Gastroesophageal sphincter (tissue), 4 donors: ENCODE measurements at regions not wholly inside any gene's neighbourhood (a gene's known extent, or its start where the extent isn't known, plus 50 kb on each side); places are given as distances from the start of the nearest gene placed in this dataset.

ENCODE experiments used
- ATAC-seq: fragments of 150-250 bp; one replicate; pipeline ENCODE4 v1.9.1; 2016; ENCODE audit warnings: mild to moderate bottlenecking, moderate library complexity
- H3K27ac ChIP-seq, 4 donors: fragments of 200-600 bp; sonication (generic) in 3 of 4; 1 replicate in 3 of 4; 2 replicates in 1 of 4; pipeline ENCODE4 v1.5.1; 2016 to 2019
- H3K27me3 ChIP-seq: fragments of 200-600 bp; sonication (generic); one replicate; pipeline ENCODE4 v1.5.1; 2019
- H3K36me3 ChIP-seq, 2 donors: fragments of 200-600 bp; sonication (generic); one replicate each; pipeline ENCODE4 v1.5.1; 2019; ENCODE audit warnings: control low read depth in 1 of 2
- H3K4me1 ChIP-seq, 3 donors: fragments of 200-600 bp; sonication (generic); 1 replicate in 2 of 3; 2 replicates in 1 of 3; pipeline ENCODE4 v1.5.1; 2016 to 2019; ENCODE audit warnings: control low read depth in 2 of 3
- H3K4me3 ChIP-seq, 2 donors: fragments of 200-600 bp; sonication (generic); one replicate each; pipeline ENCODE4 v1.5.1; 2019; ENCODE audit warnings: mild to moderate bottlenecking in 1 of 2, moderate library complexity in 1 of 2
- H3K9me3 ChIP-seq, 3 donors: fragments of 200-600 bp; sonication (generic); one replicate each; pipeline ENCODE4 v1.5.1; 2017 to 2019; ENCODE audit warnings: control low read depth in 2 of 3
- EP300 ChIP-seq: sonication (generic); formaldehyde crosslinking; IDR thresholded peaks from one replicate; pipeline ENCODE4 v1.6.1; 2017; ENCODE audit warnings: antibody characterized with exemption, mild to moderate bottlenecking
- POLR2A ChIP-seq, 2 donors: fragments of 450-650 bp; IDR thresholded peaks; one replicate each; pipeline ENCODE4 v1.6.1; 2017; ENCODE audit warnings: antibody characterized with exemption in 2 of 2, mild to moderate bottlenecking in 2 of 2, moderate library complexity in 1 of 2
- POLR2AphosphoS5 ChIP-seq: sonication (generic); formaldehyde crosslinking; IDR thresholded peaks from one replicate; pipeline ENCODE4 v1.6.1; 2017; ENCODE audit warnings: antibody characterized with exemption
- WGBS, 2 donors: methylation state at CpG; one replicate each; pipeline ENCODE4 v1.1.5; 2018; ENCODE audit warnings: low coverage in 1 of 2; 5-methylcytosine and 5-hydroxymethylcytosine counted together
- TF ChIP-seq, protein P1 (sequence below), 4 experiments: fragments of 200-600 bp in 2 of 4; fragments of 450-650 bp in 2 of 4; sonication (generic) in 1 of 4; IDR thresholded peaks; one replicate each; pipeline ENCODE4 v1.5.1; 2017 to 2019; ENCODE audit warnings: antibody characterized with exemption in 4 of 4, mild to moderate bottlenecking in 2 of 4, moderate library complexity in 2 of 4

DNA sequence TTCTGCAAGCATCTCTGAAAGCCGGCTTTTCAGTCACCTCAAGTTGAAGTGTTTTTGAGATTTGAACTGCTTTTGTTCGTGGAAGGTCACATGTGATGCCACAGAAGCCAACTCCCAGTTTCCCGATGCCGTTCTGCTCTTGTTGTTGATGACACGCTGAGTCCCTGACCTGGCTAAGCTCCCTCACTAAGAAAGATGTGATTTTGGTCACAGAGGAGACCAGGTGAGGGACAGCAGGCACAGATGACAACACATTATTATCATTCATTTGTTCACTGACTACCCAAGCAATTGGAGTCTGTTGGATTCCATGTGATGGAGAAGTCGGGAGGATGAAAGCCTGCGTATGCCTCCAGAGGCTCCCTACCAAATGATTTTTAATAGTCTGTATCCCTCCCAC lies 822.4 kb upstream of the RBFOX1 start:
- Histone ChIP-seq H3K36me3 (no peaks in the 10 kb centered on the region), H3K27me3 (no peaks in the 10 kb centered on the region), H3K9me3 (peaks cover 0 to 5% (median 0%) of the 10 kb centered on the region in 3 donors), H3K27ac (no peak overlapping the region), H3K4me1 (no peaks in the 10 kb centered on the region), H3K4me3 (no peak overlapping the region)
- 65 to 84% methylated on average over 5 of the region's 7 CpGs for WGBS, 2 donors
- no peak for ATAC-seq
- TF ChIP-seq EP300 (no peak), POLR2A (IDR thresholded peaks at IDR 0.05) (no peak), POLR2AphosphoS5 (no peak)
- TF ChIP-seq, protein P1, sequence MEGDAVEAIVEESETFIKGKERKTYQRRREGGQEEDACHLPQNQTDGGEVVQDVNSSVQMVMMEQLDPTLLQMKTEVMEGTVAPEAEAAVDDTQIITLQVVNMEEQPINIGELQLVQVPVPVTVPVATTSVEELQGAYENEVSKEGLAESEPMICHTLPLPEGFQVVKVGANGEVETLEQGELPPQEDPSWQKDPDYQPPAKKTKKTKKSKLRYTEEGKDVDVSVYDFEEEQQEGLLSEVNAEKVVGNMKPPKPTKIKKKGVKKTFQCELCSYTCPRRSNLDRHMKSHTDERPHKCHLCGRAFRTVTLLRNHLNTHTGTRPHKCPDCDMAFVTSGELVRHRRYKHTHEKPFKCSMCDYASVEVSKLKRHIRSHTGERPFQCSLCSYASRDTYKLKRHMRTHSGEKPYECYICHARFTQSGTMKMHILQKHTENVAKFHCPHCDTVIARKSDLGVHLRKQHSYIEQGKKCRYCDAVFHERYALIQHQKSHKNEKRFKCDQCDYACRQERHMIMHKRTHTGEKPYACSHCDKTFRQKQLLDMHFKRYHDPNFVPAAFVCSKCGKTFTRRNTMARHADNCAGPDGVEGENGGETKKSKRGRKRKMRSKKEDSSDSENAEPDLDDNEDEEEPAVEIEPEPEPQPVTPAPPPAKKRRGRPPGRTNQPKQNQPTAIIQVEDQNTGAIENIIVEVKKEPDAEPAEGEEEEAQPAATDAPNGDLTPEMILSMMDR (IDR thresholded peaks at IDR 0.05) = no peak

DNA sequence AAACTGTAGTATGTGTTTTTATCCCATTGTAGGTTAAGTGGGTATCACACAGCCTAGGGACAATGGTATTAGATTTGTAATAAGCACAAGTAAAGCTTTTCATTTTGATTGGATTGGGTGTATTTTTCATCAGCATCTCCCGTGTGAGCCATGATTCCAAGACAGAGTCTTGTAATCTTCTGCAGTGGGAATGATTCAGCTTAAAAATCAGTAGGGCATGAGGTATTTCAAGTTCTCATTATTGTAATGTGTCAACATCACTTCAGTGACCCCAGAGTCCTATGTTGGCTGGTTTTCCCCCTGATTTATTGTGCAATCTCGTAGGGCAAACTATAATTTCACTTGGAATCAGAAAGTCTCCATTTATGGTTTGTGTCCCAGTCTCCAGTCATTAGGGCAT lies 833.2 kb upstream of the RBFOX1 start:
- TF ChIP-seq EP300 = no peak
- TF ChIP-seq, protein P1 (IDR thresholded peaks at IDR 0.05) = no peak
- no peak for TF ChIP-seq POLR2A (IDR thresholded peaks at IDR 0.05)
- no peak for TF ChIP-seq POLR2AphosphoS5
- no peaks in the 10 kb centered on the region for H3K27me3 ChIP-seq
- ATAC-seq = no peak
- H3K36me3 ChIP-seq = no peaks in the 10 kb centered on the region
- no peaks in the 10 kb centered on the region for H3K4me1 ChIP-seq
- H3K9me3 ChIP-seq = no peaks in the 10 kb centered on the region
- H3K4me3 ChIP-seq = no peak overlapping the region
- 37 to 55% methylated on average over 2 of the region's 2 CpGs for WGBS, 2 donors
- no peak overlapping the region for H3K27ac ChIP-seq

DNA sequence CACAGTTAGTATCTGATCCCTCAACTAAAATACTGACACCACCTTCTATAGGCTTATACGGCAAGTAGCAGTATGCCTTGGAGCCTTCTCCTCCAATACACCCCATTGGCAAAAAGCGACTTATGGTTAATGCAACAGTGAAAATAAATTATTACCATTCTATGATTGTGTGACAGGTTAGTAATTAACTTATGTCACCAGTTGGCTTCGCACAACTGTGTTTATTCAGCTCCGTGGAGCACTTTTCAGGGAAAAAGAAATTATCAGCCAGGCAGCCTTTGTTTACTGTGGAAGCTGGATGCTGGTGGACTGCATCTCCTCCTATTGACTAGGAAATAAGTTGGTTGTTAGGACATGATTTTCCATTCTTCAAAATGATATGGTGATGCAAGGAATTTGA lies 833.8 kb upstream of the RBFOX1 start:
- no peak for ATAC-seq
- Histone ChIP-seq H3K4me1 (no peaks in the 10 kb centered on the region), H3K36me3 (no peaks in the 10 kb centered on the region), H3K9me3 (no peaks in the 10 kb centered on the region), H3K27ac (no peak overlapping the region), H3K27me3 (no peaks in the 10 kb centered on the region), H3K4me3 (no peak overlapping the region)
- 65 to 67% methylated on average over 3 to 4 of the region's 4 CpGs for WGBS, 2 donors
- TF ChIP-seq EP300 (no peak), POLR2AphosphoS5 (no peak), POLR2A (IDR thresholded peaks at IDR 0.05) (no peak)
- TF ChIP-seq, protein P1 (IDR thresholded peaks at IDR 0.05) = no peak

DNA sequence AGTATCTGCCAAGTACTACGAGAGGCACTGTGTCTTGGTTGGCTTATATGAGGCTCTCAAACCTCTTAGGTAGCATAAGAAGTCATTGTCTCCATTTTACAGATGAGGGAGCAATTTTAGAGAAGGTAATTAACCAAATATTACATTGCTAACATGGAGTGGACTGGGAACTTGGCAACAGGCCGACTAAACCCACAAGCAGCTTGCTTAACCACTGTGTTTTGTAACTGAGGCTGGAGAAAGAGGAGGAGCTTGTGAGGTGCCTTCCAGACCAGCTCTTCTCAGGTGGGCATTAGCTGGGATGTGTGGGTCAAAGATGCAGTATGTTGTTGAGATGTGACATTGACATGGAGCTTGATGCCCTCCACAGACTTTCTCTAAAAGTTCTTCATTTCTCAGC lies 835.6 kb upstream of the RBFOX1 start:
- TF ChIP-seq EP300 = no peak
- no peak for TF ChIP-seq POLR2A (IDR thresholded peaks at IDR 0.05)
- TF ChIP-seq, protein P1 (IDR thresholded peaks at IDR 0.05) = no peak
- TF ChIP-seq POLR2AphosphoS5 = no peak
- no peak overlapping the region for H3K27ac ChIP-seq
- ATAC-seq = no peak
- H3K4me1 ChIP-seq = no peaks in the 10 kb centered on the region
- WGBS, 2 donors = 60 to 64% methylated on average over 2 of the region's 2 CpGs
- H3K27me3 ChIP-seq = no peaks in the 10 kb centered on the region
- no peaks in the 10 kb centered on the region for H3K36me3 ChIP-seq
- H3K9me3 ChIP-seq = no peaks in the 10 kb centered on the region
- no peak overlapping the region for H3K4me3 ChIP-seq

DNA sequence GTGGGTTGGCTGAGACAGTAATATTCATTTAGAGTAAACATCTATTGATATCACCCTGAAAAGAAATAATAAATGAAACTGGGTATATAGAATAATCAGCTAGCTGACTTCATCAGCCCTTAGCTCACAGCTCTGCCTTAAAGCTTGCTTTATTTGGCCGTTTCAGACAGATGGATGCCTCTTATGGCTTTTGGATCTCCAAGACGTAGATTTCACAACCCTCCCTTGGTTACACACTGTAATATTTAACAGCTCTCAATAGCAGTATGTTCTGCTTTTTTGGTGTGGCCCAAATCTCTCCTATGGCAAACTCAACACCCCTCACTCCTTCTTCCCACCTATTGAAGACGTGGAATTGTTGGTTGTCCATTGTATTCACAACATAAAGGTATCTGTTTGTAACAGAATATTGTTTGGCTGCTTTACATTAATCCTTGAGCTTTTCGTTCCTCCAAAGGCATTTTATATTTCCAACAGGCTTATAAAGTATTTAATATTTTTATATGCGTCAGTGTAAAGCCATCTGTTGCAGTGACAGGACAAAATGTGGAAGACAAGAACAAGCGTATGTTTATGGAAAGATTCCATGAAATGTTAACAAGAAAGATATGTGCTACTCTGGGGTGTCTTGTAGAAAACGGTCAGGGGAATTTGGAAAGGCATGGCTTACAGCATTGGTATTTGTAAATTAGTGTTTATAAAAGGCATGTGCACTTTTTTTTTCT lies 837.0 kb upstream of the RBFOX1 start:
- Histone ChIP-seq H3K27me3 (no peaks in the 10 kb centered on the region), H3K36me3 (no peaks in the 10 kb centered on the region), H3K27ac (no peak overlapping the region), H3K9me3 (no peaks in the 10 kb centered on the region), H3K4me1 (no peaks in the 10 kb centered on the region), H3K4me3 (no peak overlapping the region)
- no peak for TF ChIP-seq POLR2AphosphoS5
- no peak for TF ChIP-seq EP300
- TF ChIP-seq, protein P1 (IDR thresholded peaks at IDR 0.05) = no peak
- ATAC-seq = no peak
- WGBS, 2 donors = 50 to 59% methylated on average over 7 of the region's 7 CpGs
